ENCODE measurements at regions not wholly inside any gene's neighbourhood (a gene's known extent, or its start where the extent isn't known, plus 50 kb on each side); places are given as distances from the start of the nearest gene placed in this dataset.

DNA sequence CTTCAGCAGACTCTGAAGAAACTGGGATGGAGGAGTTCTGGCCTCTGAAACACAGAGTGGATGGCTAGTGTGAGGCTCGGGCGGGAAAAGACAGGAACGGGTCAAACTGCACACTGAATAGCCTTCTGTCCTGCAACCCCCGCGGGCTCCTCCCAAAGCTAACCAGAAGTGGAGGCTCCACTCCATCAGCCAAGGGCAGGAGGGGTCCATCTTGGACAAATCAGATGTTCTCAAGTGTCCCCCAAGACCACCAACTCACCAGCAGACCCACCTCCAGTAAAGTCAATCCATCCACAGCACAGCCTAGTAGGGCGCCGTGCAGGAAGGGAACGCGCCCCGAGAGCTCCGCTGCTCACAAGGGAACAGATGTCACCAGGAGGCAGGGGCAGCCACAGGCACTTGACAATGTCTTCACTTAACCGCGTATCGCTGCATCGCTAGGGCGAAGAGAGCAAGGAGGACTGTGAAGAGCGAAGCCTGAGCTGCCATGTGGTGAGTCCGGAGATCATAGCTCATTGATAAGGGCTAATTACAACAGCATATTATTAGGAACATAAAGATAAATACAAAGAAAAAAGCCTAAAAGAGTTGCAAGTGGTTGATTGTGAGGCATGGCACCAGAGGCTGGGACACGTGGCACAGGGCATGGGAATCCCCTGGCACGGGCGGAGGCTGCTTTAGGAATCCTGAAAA is 494.6 kb upstream of the MYT1L start (continued):
- TF ChIP-seq, protein P1, sequence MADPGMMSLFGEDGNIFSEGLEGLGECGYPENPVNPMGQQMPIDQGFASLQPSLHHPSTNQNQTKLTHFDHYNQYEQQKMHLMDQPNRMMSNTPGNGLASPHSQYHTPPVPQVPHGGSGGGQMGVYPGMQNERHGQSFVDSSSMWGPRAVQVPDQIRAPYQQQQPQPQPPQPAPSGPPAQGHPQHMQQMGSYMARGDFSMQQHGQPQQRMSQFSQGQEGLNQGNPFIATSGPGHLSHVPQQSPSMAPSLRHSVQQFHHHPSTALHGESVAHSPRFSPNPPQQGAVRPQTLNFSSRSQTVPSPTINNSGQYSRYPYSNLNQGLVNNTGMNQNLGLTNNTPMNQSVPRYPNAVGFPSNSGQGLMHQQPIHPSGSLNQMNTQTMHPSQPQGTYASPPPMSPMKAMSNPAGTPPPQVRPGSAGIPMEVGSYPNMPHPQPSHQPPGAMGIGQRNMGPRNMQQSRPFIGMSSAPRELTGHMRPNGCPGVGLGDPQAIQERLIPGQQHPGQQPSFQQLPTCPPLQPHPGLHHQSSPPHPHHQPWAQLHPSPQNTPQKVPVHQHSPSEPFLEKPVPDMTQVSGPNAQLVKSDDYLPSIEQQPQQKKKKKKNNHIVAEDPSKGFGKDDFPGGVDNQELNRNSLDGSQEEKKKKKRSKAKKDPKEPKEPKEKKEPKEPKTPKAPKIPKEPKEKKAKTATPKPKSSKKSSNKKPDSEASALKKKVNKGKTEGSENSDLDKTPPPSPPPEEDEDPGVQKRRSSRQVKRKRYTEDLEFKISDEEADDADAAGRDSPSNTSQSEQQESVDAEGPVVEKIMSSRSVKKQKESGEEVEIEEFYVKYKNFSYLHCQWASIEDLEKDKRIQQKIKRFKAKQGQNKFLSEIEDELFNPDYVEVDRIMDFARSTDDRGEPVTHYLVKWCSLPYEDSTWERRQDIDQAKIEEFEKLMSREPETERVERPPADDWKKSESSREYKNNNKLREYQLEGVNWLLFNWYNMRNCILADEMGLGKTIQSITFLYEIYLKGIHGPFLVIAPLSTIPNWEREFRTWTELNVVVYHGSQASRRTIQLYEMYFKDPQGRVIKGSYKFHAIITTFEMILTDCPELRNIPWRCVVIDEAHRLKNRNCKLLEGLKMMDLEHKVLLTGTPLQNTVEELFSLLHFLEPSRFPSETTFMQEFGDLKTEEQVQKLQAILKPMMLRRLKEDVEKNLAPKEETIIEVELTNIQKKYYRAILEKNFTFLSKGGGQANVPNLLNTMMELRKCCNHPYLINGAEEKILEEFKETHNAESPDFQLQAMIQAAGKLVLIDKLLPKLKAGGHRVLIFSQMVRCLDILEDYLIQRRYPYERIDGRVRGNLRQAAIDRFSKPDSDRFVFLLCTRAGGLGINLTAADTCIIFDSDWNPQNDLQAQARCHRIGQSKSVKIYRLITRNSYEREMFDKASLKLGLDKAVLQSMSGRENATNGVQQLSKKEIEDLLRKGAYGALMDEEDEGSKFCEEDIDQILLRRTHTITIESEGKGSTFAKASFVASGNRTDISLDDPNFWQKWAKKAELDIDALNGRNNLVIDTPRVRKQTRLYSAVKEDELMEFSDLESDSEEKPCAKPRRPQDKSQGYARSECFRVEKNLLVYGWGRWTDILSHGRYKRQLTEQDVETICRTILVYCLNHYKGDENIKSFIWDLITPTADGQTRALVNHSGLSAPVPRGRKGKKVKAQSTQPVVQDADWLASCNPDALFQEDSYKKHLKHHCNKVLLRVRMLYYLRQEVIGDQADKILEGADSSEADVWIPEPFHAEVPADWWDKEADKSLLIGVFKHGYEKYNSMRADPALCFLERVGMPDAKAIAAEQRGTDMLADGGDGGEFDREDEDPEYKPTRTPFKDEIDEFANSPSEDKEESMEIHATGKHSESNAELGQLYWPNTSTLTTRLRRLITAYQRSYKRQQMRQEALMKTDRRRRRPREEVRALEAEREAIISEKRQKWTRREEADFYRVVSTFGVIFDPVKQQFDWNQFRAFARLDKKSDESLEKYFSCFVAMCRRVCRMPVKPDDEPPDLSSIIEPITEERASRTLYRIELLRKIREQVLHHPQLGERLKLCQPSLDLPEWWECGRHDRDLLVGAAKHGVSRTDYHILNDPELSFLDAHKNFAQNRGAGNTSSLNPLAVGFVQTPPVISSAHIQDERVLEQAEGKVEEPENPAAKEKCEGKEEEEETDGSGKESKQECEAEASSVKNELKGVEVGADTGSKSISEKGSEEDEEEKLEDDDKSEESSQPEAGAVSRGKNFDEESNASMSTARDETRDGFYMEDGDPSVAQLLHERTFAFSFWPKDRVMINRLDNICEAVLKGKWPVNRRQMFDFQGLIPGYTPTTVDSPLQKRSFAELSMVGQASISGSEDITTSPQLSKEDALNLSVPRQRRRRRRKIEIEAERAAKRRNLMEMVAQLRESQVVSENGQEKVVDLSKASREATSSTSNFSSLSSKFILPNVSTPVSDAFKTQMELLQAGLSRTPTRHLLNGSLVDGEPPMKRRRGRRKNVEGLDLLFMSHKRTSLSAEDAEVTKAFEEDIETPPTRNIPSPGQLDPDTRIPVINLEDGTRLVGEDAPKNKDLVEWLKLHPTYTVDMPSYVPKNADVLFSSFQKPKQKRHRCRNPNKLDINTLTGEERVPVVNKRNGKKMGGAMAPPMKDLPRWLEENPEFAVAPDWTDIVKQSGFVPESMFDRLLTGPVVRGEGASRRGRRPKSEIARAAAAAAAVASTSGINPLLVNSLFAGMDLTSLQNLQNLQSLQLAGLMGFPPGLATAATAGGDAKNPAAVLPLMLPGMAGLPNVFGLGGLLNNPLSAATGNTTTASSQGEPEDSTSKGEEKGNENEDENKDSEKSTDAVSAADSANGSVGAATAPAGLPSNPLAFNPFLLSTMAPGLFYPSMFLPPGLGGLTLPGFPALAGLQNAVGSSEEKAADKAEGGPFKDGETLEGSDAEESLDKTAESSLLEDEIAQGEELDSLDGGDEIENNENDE (IDR thresholded peaks at IDR 0.05; ENCODE audit: insufficient replicate concordance, low read length) = no peak
- no peak for TF ChIP-seq SIN3A (conservative IDR thresholded peaks at IDR 0.05 in 1 of 2, IDR thresholded peaks at IDR 0.05 in 1 of 2; ENCODE audit: low read depth in 1 of 2, low read length in 2 of 2)
- no peak for TF ChIP-seq TEAD4 (IDR thresholded peaks at IDR 0.05; ENCODE audit: low read depth, low read length)

Data from H1 (cell line).